Right kidney (tissue), 1 donor: ENCODE measurements at regions not wholly inside any gene's neighbourhood (a gene's known extent, or its start where the extent isn't known, plus 50 kb on each side); places are given as distances from the start of the nearest gene placed in this dataset.
"Not testable (repeated sequence)": the region's sequence is repeated elsewhere in the genome, so short reads cannot be mapped to it uniquely, and the experiment has no call there.

Experiments used
- DNase-seq: peaks from one replicate; pipeline ENCODE4 v3.0.0-alpha.2; 2016

- DNase-seq = no peak
Observed at GRCh38 chrX:500481-501010, 113.8 kb upstream of the PPP2R3B start.

GRCh38 chrX:506341-506740, 119.6 kb upstream of the PPP2R3B start:
- DNase-seq = no peak

- DNase-seq = no peak
Observed at GRCh38 chrX:508163-508562, 121.5 kb upstream of the PPP2R3B start.

- not testable (repeated sequence) for DNase-seq
Observed at GRCh38 chrX:508821-509220, 121.8 kb upstream of the SHOX start.

GRCh38 chrX:511089-511488, 119.5 kb upstream of the SHOX start:
- DNase-seq = not testable (repeated sequence)

- DNase-seq = no peak
Observed at GRCh38 chrX:518319-518718, 112.3 kb upstream of the SHOX start.

GRCh38 chrX:519741-520140, 110.8 kb upstream of the SHOX start:
- no peak for DNase-seq

- no peak for DNase-seq
Observed at GRCh38 chrX:522456-522855, 108.1 kb upstream of the SHOX start.

GRCh38 chrX:525134-525533, 105.5 kb upstream of the SHOX start:
- no peak for DNase-seq

GRCh38 chrX:526295-527224, 104.0 kb upstream of the SHOX start:
- DNase-seq = no peak

- no peak for DNase-seq
Observed at GRCh38 chrX:530726-531610, 99.6 kb upstream of the SHOX start.

- DNase-seq = no peak
Observed at GRCh38 chrX:531611-531936, 99.0 kb upstream of the SHOX start.

GRCh38 chrX:534804-535203, 95.8 kb upstream of the SHOX start:
- DNase-seq = no peak

- no peak for DNase-seq
Observed at GRCh38 chrX:536616-537015, 94.0 kb upstream of the SHOX start.

- no peak for DNase-seq
Observed at GRCh38 chrX:537151-537550, 93.4 kb upstream of the SHOX start.

GRCh38 chrX:538311-538710, 92.3 kb upstream of the SHOX start:
- no peak for DNase-seq

GRCh38 chrX:541006-541405, 89.6 kb upstream of the SHOX start:
- DNase-seq = not testable (repeated sequence)

- no peak for DNase-seq
Observed at GRCh38 chrX:542179-542578, 88.4 kb upstream of the SHOX start.

GRCh38 chrX:545452-545885, 85.1 kb upstream of the SHOX start:
- no peak for DNase-seq

GRCh38 chrX:550514-550913, 80.1 kb upstream of the SHOX start:
- no peak for DNase-seq

- no peak for DNase-seq
Observed at GRCh38 chrX:551306-551705, 79.3 kb upstream of the SHOX start.

- DNase-seq = no peak
Observed at GRCh38 chrX:552496-552895, 78.1 kb upstream of the SHOX start.

GRCh38 chrX:554271-554670, 76.3 kb upstream of the SHOX start:
- DNase-seq = no peak
